ENCODE measurements at regions not wholly inside any gene's neighbourhood (a gene's known extent, or its start where the extent isn't known, plus 50 kb on each side); places are given as distances from the start of the nearest gene placed in this dataset.

- TF ChIP-seq TCF4 (CRISPR knock-in tag; IDR thresholded peaks at IDR 0.05; ENCODE audit: borderline replicate concordance) (no peak), ZFP30 (CRISPR knock-in tag; IDR thresholded peaks at IDR 0.05) (no peak), CSDC2 (CRISPR knock-in tag; IDR thresholded peaks at IDR 0.05) (no peak), OSR1 (CRISPR knock-in tag; IDR thresholded peaks at IDR 0.05) (no peak)
- TF ChIP-seq, protein P1, sequence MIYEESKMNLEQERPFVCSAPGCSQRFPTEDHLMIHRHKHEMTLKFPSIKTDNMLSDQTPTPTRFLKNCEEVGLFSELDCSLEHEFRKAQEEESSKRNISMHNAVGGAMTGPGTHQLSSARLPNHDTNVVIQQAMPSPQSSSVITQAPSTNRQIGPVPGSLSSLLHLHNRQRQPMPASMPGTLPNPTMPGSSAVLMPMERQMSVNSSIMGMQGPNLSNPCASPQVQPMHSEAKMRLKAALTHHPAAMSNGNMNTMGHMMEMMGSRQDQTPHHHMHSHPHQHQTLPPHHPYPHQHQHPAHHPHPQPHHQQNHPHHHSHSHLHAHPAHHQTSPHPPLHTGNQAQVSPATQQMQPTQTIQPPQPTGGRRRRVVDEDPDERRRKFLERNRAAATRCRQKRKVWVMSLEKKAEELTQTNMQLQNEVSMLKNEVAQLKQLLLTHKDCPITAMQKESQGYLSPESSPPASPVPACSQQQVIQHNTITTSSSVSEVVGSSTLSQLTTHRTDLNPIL (CRISPR knock-in tag; IDR thresholded peaks at IDR 0.05; ENCODE audit: low read depth), result no peak
Measured at GRCh38 chr17:27386206-27387075, 69.8 kb upstream of the KSR1 start.
